Common myeloid progenitor, CD34-positive (primary cell): ENCODE measurements at regions not wholly inside any gene's neighbourhood (a gene's known extent, or its start where the extent isn't known, plus 50 kb on each side); places are given as distances from the start of the nearest gene placed in this dataset.

ENCODE experiments used
- CTCF ChIA-PET: fragments of 350-600 bp; sonication (Branson Sonifier 250); formaldehyde crosslinking; loops from one replicate; lab custom pipeline; 2021; ENCODE audit warnings: antibody characterized with exemption; lab: Charles Lee
- POLR2A ChIA-PET: fragments of 350-600 bp; sonication (Branson Sonifier 250); formaldehyde crosslinking; loops from one replicate; lab custom pipeline; 2021; ENCODE audit warnings: antibody characterized with exemption; lab: Charles Lee
- DNase-seq, 3 donors: peaks; one replicate each; pipeline versions ENCODE4 v3.0.0 to v3.0.0-alpha.2; 2013
- H3K27ac ChIP-seq, 2 experiments: 1 replicate in 1 of 2; 2 replicates in 1 of 2; pipeline ENCODE4 v1.7.0; 2013; ENCODE audit warnings: inconsistent platforms in 2 of 2, low read length in 2 of 2, mild to moderate bottlenecking in 2 of 2, low read depth in 1 of 2, moderate library complexity in 1 of 2; ENCODE audit not compliant: severe bottlenecking in 2 of 2, insufficient read depth in 1 of 2, poor library complexity in 1 of 2
- H3K27me3 ChIP-seq, 5 experiments: replicated peaks in 2 of 5; 1 replicate in 3 of 5; 2 replicates in 2 of 5; pipeline versions ENCODE4 v1.6.1 to v1.7.0; 2013; ENCODE audit warnings: low read length in 4 of 5, mild to moderate bottlenecking in 2 of 5, moderate library complexity in 2 of 5, inconsistent platforms in 1 of 5; ENCODE audit not compliant: insufficient read depth in 5 of 5, control insufficient read depth in 4 of 5
- H3K36me3 ChIP-seq, 4 experiments: 1 replicate in 2 of 4; 2 replicates in 2 of 4; pipeline versions ENCODE4 v1.6.1 to v1.7.0; 2013; ENCODE audit warnings: low read length in 3 of 4, control low read depth in 1 of 4, mild to moderate bottlenecking in 1 of 4; ENCODE audit not compliant: control insufficient read depth in 4 of 4, insufficient read depth in 4 of 4
- H3K4me1 ChIP-seq, 4 experiments: 1 replicate in 3 of 4; 2 replicates in 1 of 4; pipeline versions ENCODE4 v1.6.1 to v1.7.1; 2013; ENCODE audit warnings: low read length in 3 of 4, mild to moderate bottlenecking in 3 of 4, control low read depth in 1 of 4, inconsistent platforms in 1 of 4, moderate library complexity in 1 of 4; ENCODE audit not compliant: control insufficient read depth in 4 of 4, insufficient read depth in 4 of 4; ENCODE audit errors: control extremely low read depth in 1 of 4
- H3K4me3 ChIP-seq, 7 experiments: 1 replicate in 4 of 7; 2 replicates in 3 of 7; pipeline versions ENCODE4 v1.5.1 to v1.7.0; 2013; ENCODE audit warnings: mild to moderate bottlenecking in 7 of 7, low read length in 6 of 7, moderate library complexity in 6 of 7, inconsistent platforms in 2 of 7, low read depth in 2 of 7, control low read depth in 1 of 7; ENCODE audit not compliant: insufficient read depth in 4 of 7, control insufficient read depth in 1 of 7; ENCODE audit errors: extremely low read depth in 1 of 7
- H3K9me3 ChIP-seq, 5 experiments: 1 replicate in 4 of 5; 2 replicates in 1 of 5; pipeline versions ENCODE4 v1.6.1 to v1.7.1; 2013; ENCODE audit warnings: low read length in 4 of 5, mild to moderate bottlenecking in 2 of 5, inconsistent platforms in 1 of 5, low read depth in 1 of 5, moderate library complexity in 1 of 5; ENCODE audit not compliant: control insufficient read depth in 4 of 5, insufficient read depth in 2 of 5; ENCODE audit errors: control extremely low read depth in 1 of 5
- WGBS: methylation state at CpG from one replicate; pipeline ENCODE4 v1.1.5; 2013; ENCODE audit not compliant: insufficient coverage; 5-methylcytosine and 5-hydroxymethylcytosine counted together

GRCh38 chr9:82613498-82613897 lies 449.4 kb downstream of the RASEF start:
- Histone ChIP-seq H3K4me1 (no peaks in the 10 kb centered on the region), H3K27me3 (no peaks in the 10 kb centered on the region), H3K36me3 (no peaks in the 10 kb centered on the region), H3K4me3 (no peak overlapping the region), H3K27ac (no peak overlapping the region), H3K9me3 (no peaks in the 10 kb centered on the region)
- DNase-seq: no peak
- 100% methylated on average over 2 of the region's 3 CpGs for WGBS
- ChIA-PET POLR2A (no interaction called here), CTCF (interaction anchor here (0.6 to 1.3 kb wide), 3 partner anchors 8 to 38 kb away, joined by 3 read pairs; no protein-coding TSS in a partner anchor)

GRCh38 chr9:82616545-82616944 lies 446.4 kb downstream of the RASEF start:
- no peak overlapping the region for H3K27ac ChIP-seq
- no peaks in the 10 kb centered on the region for H3K4me1 ChIP-seq
- no peak for DNase-seq
- H3K27me3 ChIP-seq: no peaks in the 10 kb centered on the region
- H3K36me3 ChIP-seq: no peaks in the 10 kb centered on the region
- POLR2A ChIA-PET: no interaction called here
- 100% methylated on average over 3 of the region's 3 CpGs for WGBS
- no peaks in the 10 kb centered on the region for H3K9me3 ChIP-seq
- no peak overlapping the region for H3K4me3 ChIP-seq
- CTCF ChIA-PET: interaction anchor here (0.6 to 2.6 kb wide), 2 partner anchors 9 to 357 kb away, joined by 3 to 8 read pairs; no protein-coding TSS in a partner anchor

GRCh38 chr9:82621447-82621846 lies 441.5 kb downstream of the RASEF start:
- ChIA-PET POLR2A (no interaction called here), CTCF (interaction anchor here (2.6 kb wide), 1 partner anchor 15 kb away, joined by 11 read pairs; no protein-coding TSS in a partner anchor)
- DNase-seq: no peak
- H3K27me3 ChIP-seq: no peaks in the 10 kb centered on the region
- WGBS: 100% methylated on average over 1 of the region's 1 CpG
- no peak overlapping the region for H3K4me3 ChIP-seq
- H3K36me3 ChIP-seq: no peaks in the 10 kb centered on the region
- H3K9me3 ChIP-seq: no peaks in the 10 kb centered on the region
- H3K4me1 ChIP-seq: no peaks in the 10 kb centered on the region
- H3K27ac ChIP-seq: no peak overlapping the region

GRCh38 chr9:82637368-82637767 lies 425.6 kb downstream of the RASEF start:
- CTCF ChIA-PET: no interaction called here
- Histone ChIP-seq H3K36me3 (no peaks in the 10 kb centered on the region), H3K4me3 (no peak overlapping the region), H3K27me3 (no peaks in the 10 kb centered on the region), H3K27ac (no peak overlapping the region), H3K4me1 (no peaks in the 10 kb centered on the region), H3K9me3 (peaks cover 0 to 19% (median 11%) of the 10 kb centered on the region in 5 experiments)
- 90% methylated on average over 3 of the region's 3 CpGs for WGBS
- POLR2A ChIA-PET: no interaction called here
- DNase-seq: no peak

- DNase-seq: no peak
- Histone ChIP-seq H3K4me3 (no peak overlapping the region), H3K4me1 (peaks cover 0 to 5% (median 0%) of the 10 kb centered on the region in 4 experiments), H3K36me3 (no peaks in the 10 kb centered on the region), H3K27me3 (no peaks in the 10 kb centered on the region), H3K27ac (no peak overlapping the region), H3K9me3 (peaks cover 0 to 3% (median 0%) of the 10 kb centered on the region in 5 experiments)
- ChIA-PET POLR2A (no interaction called here), CTCF (no interaction called here)
- WGBS: 100% methylated on average over 1 of the region's 2 CpGs
Measured at GRCh38 chr9:82645600-82645999, 417.3 kb downstream of the RASEF start.

- Histone ChIP-seq H3K36me3 (no peaks in the 10 kb centered on the region), H3K4me1 (peaks cover 0 to 1% (median 0%) of the 10 kb centered on the region in 4 experiments), H3K9me3 (peaks cover 0 to 8% (median 3%) of the 10 kb centered on the region in 5 experiments), H3K4me3 (no peak overlapping the region), H3K27ac (no peak overlapping the region), H3K27me3 (no peaks in the 10 kb centered on the region)
- CTCF ChIA-PET: no interaction called here
- POLR2A ChIA-PET: no interaction called here
- WGBS: 100% methylated on average over 1 of the region's 3 CpGs
- no peak for DNase-seq
Measured at GRCh38 chr9:82650368-82650767, 412.6 kb downstream of the RASEF start.

GRCh38 chr9:82651474-82651873 lies 411.5 kb downstream of the RASEF start:
- Histone ChIP-seq H3K4me1 (no peaks in the 10 kb centered on the region), H3K4me3 (no peak overlapping the region), H3K27me3 (no peaks in the 10 kb centered on the region), H3K36me3 (no peaks in the 10 kb centered on the region), H3K27ac (no peak overlapping the region), H3K9me3 (peaks cover 0 to 8% (median 3%) of the 10 kb centered on the region in 5 experiments)
- POLR2A ChIA-PET: no interaction called here
- DNase-seq: no peak
- CTCF ChIA-PET: no interaction called here
- 100% methylated on average over 2 of the region's 2 CpGs for WGBS
